ENCODE measurements at regions not wholly inside any gene's neighbourhood (a gene's known extent, or its start where the extent isn't known, plus 50 kb on each side); places are given as distances from the start of the nearest gene placed in this dataset.

GRCh38 chr20:51970858-51971257 lies 168.5 kb upstream of the SALL4 start:
- Histone ChIP-seq H3K36me3 (no peaks in the 10 kb centered on the region), H3K4me3 (ENCODE audit: low read depth, low read length) (no peak overlapping the region), H3K9me3 (ENCODE audit: severe bottlenecking) (no peaks in the 10 kb centered on the region), H3K27ac (peak overlapping the region; percentile 71), H3K27me3 (ENCODE audit: insufficient read depth, low read depth, severe bottlenecking) (no peaks in the 10 kb centered on the region)
- no peak for DNase-seq
- no peak for TF ChIP-seq CTCF (IDR thresholded peaks at IDR 0.05; ENCODE audit: low read depth, low read length)

GRCh38 chr20:51969191-51969590 lies 166.9 kb upstream of the SALL4 start:
- no peaks in the 10 kb centered on the region for H3K9me3 ChIP-seq (ENCODE audit: severe bottlenecking)
- no peak overlapping the region for H3K4me3 ChIP-seq (ENCODE audit: low read depth, low read length)
- DNase-seq, result no peak
- H3K36me3 ChIP-seq, result no peaks in the 10 kb centered on the region
- no peak overlapping the region for H3K27ac ChIP-seq
- H3K27me3 ChIP-seq (ENCODE audit: insufficient read depth, low read depth, severe bottlenecking), result no peaks in the 10 kb centered on the region
- TF ChIP-seq CTCF (IDR thresholded peaks at IDR 0.05; ENCODE audit: low read depth, low read length), result no peak

DNA sequence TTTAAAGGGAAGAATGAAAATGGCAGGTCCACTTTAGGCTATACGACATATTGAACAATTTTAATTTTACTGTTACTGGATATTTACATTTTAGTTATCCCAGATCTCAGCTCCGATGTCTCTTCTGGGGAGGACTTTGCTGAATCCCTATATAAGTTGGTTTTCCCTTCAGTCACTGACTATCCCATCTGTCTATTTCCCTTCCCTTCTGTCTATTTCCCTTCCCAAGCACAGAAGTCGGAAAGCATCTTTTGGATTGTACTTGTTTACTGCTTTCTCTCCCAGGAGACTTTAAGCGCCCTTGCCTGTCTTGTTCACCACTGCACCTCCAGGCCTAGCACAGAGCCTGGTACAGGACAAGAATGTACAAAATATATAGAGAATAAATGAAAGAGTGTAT lies 165.8 kb upstream of the SALL4 start:
- no peak for TF ChIP-seq CTCF (IDR thresholded peaks at IDR 0.05; ENCODE audit: low read depth, low read length)
- Histone ChIP-seq H3K27ac (no peak overlapping the region), H3K4me3 (ENCODE audit: low read depth, low read length) (no peak overlapping the region), H3K27me3 (ENCODE audit: insufficient read depth, low read depth, severe bottlenecking) (no peaks in the 10 kb centered on the region), H3K9me3 (ENCODE audit: severe bottlenecking) (no peaks in the 10 kb centered on the region), H3K36me3 (no peaks in the 10 kb centered on the region)
- DNase-seq, result no peak

GRCh38 chr20:51966296-51966971 lies 164.1 kb upstream of the SALL4 start:
- Histone ChIP-seq H3K9me3 (ENCODE audit: severe bottlenecking) (no peaks in the 10 kb centered on the region), H3K36me3 (no peaks in the 10 kb centered on the region), H3K4me3 (ENCODE audit: low read depth, low read length) (no peak overlapping the region), H3K27ac (no peak overlapping the region), H3K27me3 (ENCODE audit: insufficient read depth, low read depth, severe bottlenecking) (no peaks in the 10 kb centered on the region)
- TF ChIP-seq CTCF (IDR thresholded peaks at IDR 0.05; ENCODE audit: low read depth, low read length), result peak; percentile 77
- peak; percentile 61 for DNase-seq

DNA sequence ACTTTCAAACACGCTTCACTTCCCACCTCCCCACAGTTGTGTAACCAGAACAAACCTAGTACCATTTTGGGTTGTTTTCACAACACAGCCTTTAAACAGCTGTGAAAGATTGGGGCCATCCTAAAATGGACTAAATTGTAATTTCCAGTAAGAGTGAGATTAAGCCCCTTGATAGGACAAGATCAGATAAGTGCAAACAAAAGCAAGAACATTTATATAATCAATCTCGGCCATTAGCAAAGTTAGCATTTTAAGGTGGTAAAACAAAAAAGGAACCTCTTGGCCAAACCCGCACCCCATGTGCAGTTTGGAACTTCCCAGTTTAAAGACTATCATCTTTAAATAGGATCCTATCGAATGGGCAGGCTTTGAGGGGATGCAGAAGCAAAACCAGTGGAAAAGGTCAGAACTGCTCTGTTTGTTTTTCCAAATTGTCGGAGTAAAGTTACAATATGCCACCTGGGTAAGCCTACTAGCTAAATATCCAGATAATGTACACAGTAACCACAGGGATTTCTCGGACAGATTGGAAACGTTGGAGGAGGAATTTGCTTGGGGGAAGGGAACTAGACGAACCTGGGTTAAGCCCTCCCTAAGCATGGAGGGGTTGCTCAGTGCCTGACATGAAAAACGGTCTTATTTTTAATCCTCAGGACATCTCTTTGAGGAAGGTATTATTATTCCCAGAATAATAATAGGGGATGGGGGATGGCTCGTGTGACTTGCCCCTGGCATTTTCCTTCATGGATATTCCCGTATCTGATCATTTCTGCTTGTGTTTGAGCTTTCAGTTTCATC lies 159.8 kb upstream of the SALL4 start:
- peak; percentile 64 for DNase-seq
- H3K4me3 ChIP-seq (ENCODE audit: low read depth, low read length), result peak overlapping the region; percentile 11
- TF ChIP-seq CTCF (IDR thresholded peaks at IDR 0.05; ENCODE audit: low read depth, low read length), result no peak
- H3K36me3 ChIP-seq, result no peaks in the 10 kb centered on the region
- H3K27ac ChIP-seq, result peak overlapping the region; percentile 60
- H3K27me3 ChIP-seq (ENCODE audit: insufficient read depth, low read depth, severe bottlenecking), result no peaks in the 10 kb centered on the region
- H3K9me3 ChIP-seq (ENCODE audit: severe bottlenecking), result no peaks in the 10 kb centered on the region
